ENCODE measurements at regions not wholly inside any gene's neighbourhood (a gene's known extent, or its start where the extent isn't known, plus 50 kb on each side); places are given as distances from the start of the nearest gene placed in this dataset.

- Histone ChIP-seq H3K4ac (replicated peaks; ENCODE audit: insufficient read length, low read depth, low read length) (no peak overlapping the region), H3K4me1 (replicated peaks in 1 of 4; ENCODE audit: control insufficient read depth in 3 of 4, insufficient read depth in 4 of 4, low read length in 3 of 4) (peaks cover 3 to 13% (median 7%) of the 10 kb centered on the region in 4 experiments; a peak in 5 of 7 replicates), H3K18ac (ENCODE audit: extremely low read depth, low read length) (peak overlapping the region; percentile 90), H3K56ac (replicated peaks; ENCODE audit: insufficient read length, low read depth, low read length) (no peak overlapping the region), H3K14ac (ENCODE audit: insufficient read length) (no peak overlapping the region), H2AFZ (ENCODE audit: low read length) (0 out of 2 replicates have a peak overlapping the region, but pooled peaks have one; percentile 45), H3K23ac (ENCODE audit: insufficient read length) (no peak overlapping the region), H3K9me3 (ENCODE audit: insufficient read depth in 2 of 2, low read depth in 1 of 2, low read length in 1 of 2) (no peaks in the 10 kb centered on the region), H3K4me2 (ENCODE audit: insufficient read depth in 1 of 2, low read depth in 2 of 2, low read length in 2 of 2) (peak overlapping the region; percentile 40 to 50; a peak in 3 of 4 replicates), H2BK120ac (replicated peaks; ENCODE audit: low read depth, low read length) (no peak overlapping the region), H3K27ac (ENCODE audit: low read depth, low read length) (0 out of 2 replicates have a peak overlapping the region, but pooled peaks have one; percentile 38), H3K4me3 (ENCODE audit: extremely low read depth in 1 of 4, insufficient read depth in 2 of 4, low read depth in 3 of 4, low read length in 4 of 4) (peak overlapping the region in 1 of 4 experiments; percentile 31; a peak in 1 of 8 replicates), H2BK12ac (ENCODE audit: low read depth, low read length) (0 out of 2 replicates have a peak overlapping the region, but pooled peaks have one; percentile 39), H3K79me1 (ENCODE audit: low read depth, low read length) (no peaks in the 10 kb centered on the region; the same call in 1 of the 2 replicates), H3K79me2 (ENCODE audit: control insufficient read depth in 1 of 2, insufficient read depth in 2 of 2, low read length in 2 of 2) (no peaks in the 10 kb centered on the region), H3K23me2 (ENCODE audit: low read depth, low read length) (no peaks in the 10 kb centered on the region; the same call in 1 of the 2 replicates), H4K8ac (ENCODE audit: extremely low read depth, insufficient read depth, low read length) (no peak overlapping the region), H4K20me1 (replicated peaks in 1 of 2; ENCODE audit: control insufficient read depth in 1 of 2, insufficient read depth in 2 of 2, low read length in 2 of 2) (no peaks in the 10 kb centered on the region), H2BK15ac (ENCODE audit: low read length) (peak overlapping the region; percentile 29; the same call in 1 of the 2 replicates), H2BK20ac (ENCODE audit: low read length) (no peak overlapping the region), H3K36me3 (ENCODE audit: control insufficient read depth in 2 of 4, insufficient read depth in 4 of 4, low read length in 3 of 4) (no peaks in the 10 kb centered on the region), H2BK5ac (ENCODE audit: low read depth, low read length) (no peak overlapping the region), H3K27me3 (replicated peaks in 1 of 4; ENCODE audit: control insufficient read depth in 3 of 4, extremely low read depth in 1 of 4, insufficient read depth in 3 of 4, low read length in 3 of 4) (no peaks in the 10 kb centered on the region), H4K91ac (replicated peaks; ENCODE audit: insufficient read length, low read length) (no peak overlapping the region), H3K9ac (replicated peaks in 1 of 4; ENCODE audit: extremely low read depth in 1 of 4, low read depth in 3 of 4, low read length in 3 of 4) (no peak overlapping the region; a peak in 1 of 7 replicates), H2AK5ac (ENCODE audit: low read depth, low read length) (no peak overlapping the region), H4K5ac (ENCODE audit: insufficient read length, low read depth, low read length) (no peak overlapping the region)
- CTCF ChIA-PET (ENCODE audit: partially characterized antibody) = interaction anchor here (0.6 to 2.5 kb wide), 10 partner anchors 10 to 227 kb away, joined by 3 to 10 read pairs (median 3); no protein-coding TSS in a partner anchor
- WGBS, 2 experiments (ENCODE audit: extremely low coverage in 1 of 2, insufficient coverage in 1 of 2, insufficient read length in 1 of 2, insufficient replicate concordance in 2 of 2, low coverage in 1 of 2, low lambda C conversion rate in 2 of 2, missing lambda C conversion rate in 1 of 2) = 55% methylated on average over 19 of the region's 24 CpGs; no CpG with 5 or more reads in 1 of the 2 experiments
- FAIRE-seq (no peak), DNase-seq (ENCODE audit: low read depth in 1 of 2, low spot score in 2 of 2) (peak in 1 of 2 experiments; percentile 71)
- POLR2A ChIA-PET (ENCODE audit: partially characterized antibody) = interaction anchor here (4.4 kb wide), 1 partner anchor 10 kb away, joined by 22 read pairs; no protein-coding TSS in a partner anchor
- TF ChIP-seq TAF7 (optimal IDR thresholded peaks at IDR 0.05; ENCODE audit: borderline replicate concordance, low read depth, low read length) (no peak), HDAC2 (IDR thresholded peaks at IDR 0.05; ENCODE audit: borderline replicate concordance in 1 of 2, low read depth in 2 of 2, low read length in 2 of 2) (0 out of 4 replicates have a peak, but pooled peaks of 1 of the 2 experiments have one; percentile 56), EP300 (IDR thresholded peaks at IDR 0.05; ENCODE audit: borderline replicate concordance in 1 of 2, low read depth in 2 of 2, low read length in 2 of 2) (no peak), TAF1 (IDR thresholded peaks at IDR 0.05; ENCODE audit: low read depth, low read length) (no peak; the same call in 1 of the 2 replicates), KDM1A (IDR thresholded peaks at IDR 0.05; ENCODE audit: borderline replicate concordance, low read length) (peak; percentile 84; the same call in 1 of the 2 replicates), MAFK (IDR thresholded peaks at IDR 0.05; ENCODE audit: low read depth, low read length) (no peak), CHD2 (IDR thresholded peaks at IDR 0.05; ENCODE audit: low read length) (no peak), BCL11A (IDR thresholded peaks at IDR 0.05; ENCODE audit: low read depth in 2 of 2, low read length in 2 of 2) (no peak), PHF8 (conservative IDR thresholded peaks at IDR 0.05; ENCODE audit: low read depth, low read length) (no peak), CBX5 (IDR thresholded peaks at IDR 0.05; ENCODE audit: low read depth, low read length) (no peak), JUND (IDR thresholded peaks at IDR 0.05; ENCODE audit: low read length) (no peak)
These were observed 83.5 kb upstream of the CUX1 start for GRCh38 chr7:101733713-101734475.
